ENCODE measurements at regions not wholly inside any gene's neighbourhood (a gene's known extent, or its start where the extent isn't known, plus 50 kb on each side); places are given as distances from the start of the nearest gene placed in this dataset.

DNA sequence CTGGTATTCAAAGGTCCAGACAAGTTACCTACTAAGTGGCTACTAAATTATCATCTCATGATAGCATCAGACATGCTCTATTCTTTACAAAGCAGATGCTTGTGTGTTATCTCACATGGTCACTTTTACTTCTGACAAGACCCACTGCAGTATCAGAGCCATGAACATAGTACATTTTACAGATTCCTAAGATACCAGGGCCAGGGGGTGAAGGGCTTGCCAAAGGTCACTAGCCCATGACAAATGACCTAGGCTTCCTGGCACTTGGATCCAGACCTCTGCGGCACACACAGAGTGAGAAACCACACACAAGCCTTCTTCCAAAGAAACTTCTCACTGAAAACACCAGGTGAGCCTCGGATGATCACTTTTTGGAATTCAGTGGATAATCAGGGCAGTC is 446.8 kb downstream of the EIPR1 start:
- peaks cover 4% of the 10 kb centered on the region for H3K9me3 Mint-ChIP-seq
- H3K4me3 Mint-ChIP-seq: no peak overlapping the region
- TF ChIP-seq, protein P1, sequence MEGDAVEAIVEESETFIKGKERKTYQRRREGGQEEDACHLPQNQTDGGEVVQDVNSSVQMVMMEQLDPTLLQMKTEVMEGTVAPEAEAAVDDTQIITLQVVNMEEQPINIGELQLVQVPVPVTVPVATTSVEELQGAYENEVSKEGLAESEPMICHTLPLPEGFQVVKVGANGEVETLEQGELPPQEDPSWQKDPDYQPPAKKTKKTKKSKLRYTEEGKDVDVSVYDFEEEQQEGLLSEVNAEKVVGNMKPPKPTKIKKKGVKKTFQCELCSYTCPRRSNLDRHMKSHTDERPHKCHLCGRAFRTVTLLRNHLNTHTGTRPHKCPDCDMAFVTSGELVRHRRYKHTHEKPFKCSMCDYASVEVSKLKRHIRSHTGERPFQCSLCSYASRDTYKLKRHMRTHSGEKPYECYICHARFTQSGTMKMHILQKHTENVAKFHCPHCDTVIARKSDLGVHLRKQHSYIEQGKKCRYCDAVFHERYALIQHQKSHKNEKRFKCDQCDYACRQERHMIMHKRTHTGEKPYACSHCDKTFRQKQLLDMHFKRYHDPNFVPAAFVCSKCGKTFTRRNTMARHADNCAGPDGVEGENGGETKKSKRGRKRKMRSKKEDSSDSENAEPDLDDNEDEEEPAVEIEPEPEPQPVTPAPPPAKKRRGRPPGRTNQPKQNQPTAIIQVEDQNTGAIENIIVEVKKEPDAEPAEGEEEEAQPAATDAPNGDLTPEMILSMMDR (conservative IDR thresholded peaks at IDR 0.05): no peak
- DNase-seq (ENCODE audit: low read depth, low spot score): no peak
- H3K36me3 Mint-ChIP-seq (ENCODE audit: low read depth): peaks cover 4% of the 10 kb centered on the region
- H3K27ac Mint-ChIP-seq (ENCODE audit: unreplicated experiment): no peak overlapping the region
- H3K4me1 Mint-ChIP-seq: peaks cover 26% of the 10 kb centered on the region
- H3K27me3 Mint-ChIP-seq (ENCODE audit: low read depth): no peaks in the 10 kb centered on the region

DNA sequence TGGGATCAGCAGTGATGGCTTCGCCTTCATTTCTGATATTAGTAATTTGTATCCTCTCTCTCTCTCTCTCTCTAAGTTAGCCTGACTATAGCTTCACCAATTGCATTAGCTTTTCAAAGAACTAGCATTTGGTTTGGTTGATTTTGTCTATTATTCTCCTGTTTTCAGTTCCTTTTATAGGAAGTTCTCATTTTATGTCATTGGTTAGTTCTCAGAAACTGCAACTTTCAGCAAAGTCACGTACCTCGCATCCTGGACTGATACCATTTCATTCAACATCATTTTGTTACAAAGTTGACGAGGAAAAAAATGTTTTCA is 450.8 kb downstream of the EIPR1 start:
- Mint-ChIP-seq H3K27me3 (ENCODE audit: low read depth) (no peaks in the 10 kb centered on the region), H3K9me3 (peaks cover 4% of the 10 kb centered on the region), H3K4me3 (no peak overlapping the region), H3K36me3 (ENCODE audit: low read depth) (peaks cover 4% of the 10 kb centered on the region), H3K4me1 (no peaks in the 10 kb centered on the region), H3K27ac (ENCODE audit: unreplicated experiment) (no peak overlapping the region)
- TF ChIP-seq, protein P1 (conservative IDR thresholded peaks at IDR 0.05): no peak
- no peak for DNase-seq (ENCODE audit: low read depth, low spot score)

DNA sequence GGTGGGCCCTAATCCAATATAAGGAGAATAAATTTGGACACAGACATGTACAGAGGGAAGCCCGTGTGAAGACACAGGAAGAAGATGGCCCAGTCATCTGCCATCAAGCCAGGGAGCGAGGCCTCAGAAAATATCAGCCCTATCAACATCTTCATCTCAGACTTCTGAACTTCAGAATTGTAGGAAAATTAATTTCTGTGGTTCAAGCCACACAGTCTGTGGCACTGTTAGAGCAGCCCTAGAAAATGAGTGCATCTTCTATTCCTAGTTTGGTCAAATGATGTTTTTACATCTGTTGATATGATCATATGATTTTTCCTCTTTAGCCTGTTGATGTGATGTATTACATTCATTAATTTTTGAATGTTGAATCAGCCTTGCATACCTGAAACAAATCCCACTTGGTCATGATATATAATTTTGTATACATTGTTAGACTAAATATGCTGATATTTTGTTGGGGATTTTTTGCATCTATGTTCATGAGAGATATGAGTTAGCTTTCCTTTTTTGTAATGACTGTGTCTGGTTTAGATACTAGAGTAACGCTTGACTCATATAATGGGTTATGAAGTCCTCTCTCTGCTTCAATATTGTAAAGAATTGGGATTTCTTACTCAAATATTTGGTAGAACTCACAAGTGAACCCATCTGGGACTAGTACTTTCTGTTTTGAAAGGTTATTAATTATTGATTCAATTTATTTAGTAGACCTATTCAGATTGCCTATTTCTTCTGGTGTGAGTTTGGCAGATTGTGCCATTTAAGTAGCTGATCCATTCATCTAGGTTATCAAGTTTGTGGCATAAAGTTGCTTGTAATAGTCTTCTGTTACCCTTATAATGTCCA is 451.4 kb downstream of the EIPR1 start:
- DNase-seq (ENCODE audit: low read depth, low spot score): no peak
- Mint-ChIP-seq H3K27me3 (ENCODE audit: low read depth) (no peaks in the 10 kb centered on the region), H3K4me3 (no peak overlapping the region), H3K4me1 (no peaks in the 10 kb centered on the region), H3K9me3 (peaks cover 4% of the 10 kb centered on the region), H3K27ac (ENCODE audit: unreplicated experiment) (no peak overlapping the region), H3K36me3 (ENCODE audit: low read depth) (peaks cover 4% of the 10 kb centered on the region)
- TF ChIP-seq, protein P1 (conservative IDR thresholded peaks at IDR 0.05): no peak

DNA sequence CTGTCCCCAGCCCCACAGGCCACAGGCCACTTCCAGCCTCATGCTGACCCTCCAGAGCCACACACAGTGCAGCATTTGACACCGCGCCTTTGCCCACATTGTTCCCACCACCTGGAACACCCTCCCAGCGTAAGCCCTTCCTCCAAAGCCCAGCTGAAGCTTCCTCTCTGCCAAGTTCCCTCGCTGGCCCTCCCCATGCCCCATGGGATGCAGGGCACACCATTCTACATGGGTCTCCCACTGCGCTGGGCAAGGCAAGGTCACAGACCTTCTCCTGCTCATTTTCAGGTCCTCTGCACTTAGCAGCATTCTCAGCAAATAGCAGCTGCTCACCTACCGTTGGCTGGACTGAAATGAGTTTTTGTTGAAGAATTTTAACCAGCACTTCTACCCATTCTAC is 455.5 kb downstream of the EIPR1 start:
- H3K27me3 Mint-ChIP-seq (ENCODE audit: low read depth): no peaks in the 10 kb centered on the region
- H3K27ac Mint-ChIP-seq (ENCODE audit: unreplicated experiment): peak overlapping the region; percentile 82
- TF ChIP-seq, protein P1 (conservative IDR thresholded peaks at IDR 0.05): no peak
- H3K4me3 Mint-ChIP-seq: no peak overlapping the region
- H3K9me3 Mint-ChIP-seq: peaks cover 2% of the 10 kb centered on the region
- H3K36me3 Mint-ChIP-seq (ENCODE audit: low read depth): no peaks in the 10 kb centered on the region
- no peaks in the 10 kb centered on the region for H3K4me1 Mint-ChIP-seq
- DNase-seq (ENCODE audit: low read depth, low spot score): no peak

DNA sequence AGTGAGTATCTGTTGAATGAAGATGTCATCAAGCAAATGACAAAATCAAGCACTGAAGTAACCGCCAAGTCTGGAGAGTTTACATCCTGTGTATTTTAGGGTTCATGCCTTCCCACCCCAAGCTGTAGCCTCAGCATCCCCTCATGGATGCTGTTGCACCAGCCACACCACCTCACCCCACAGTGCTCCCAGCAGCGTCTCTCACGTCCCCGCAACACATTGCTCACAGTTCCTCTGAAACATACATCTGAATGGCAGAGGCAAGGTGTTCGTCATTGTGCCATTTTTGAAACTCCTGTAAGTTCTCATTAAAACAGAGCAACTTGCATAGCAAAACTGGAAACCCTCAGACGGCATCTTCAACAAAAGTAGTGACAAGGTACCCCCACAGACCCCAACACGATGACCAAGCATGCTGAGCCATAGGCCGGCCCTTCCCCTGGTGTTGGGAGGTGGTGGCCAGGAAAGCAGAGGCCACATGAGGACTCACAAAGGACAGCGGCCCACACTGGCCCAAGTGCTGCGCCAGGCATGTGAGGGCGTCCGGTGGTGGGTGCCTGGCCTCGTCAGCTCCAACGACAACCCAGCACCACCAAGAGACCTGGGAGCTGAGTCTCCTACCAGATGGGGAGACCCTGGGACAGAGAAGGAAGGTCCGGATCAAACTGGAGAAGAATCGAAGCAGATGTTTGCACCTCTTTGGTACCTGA is 456.5 kb downstream of the EIPR1 start:
- H3K27me3 Mint-ChIP-seq (ENCODE audit: low read depth): no peaks in the 10 kb centered on the region
- TF ChIP-seq, protein P1 (conservative IDR thresholded peaks at IDR 0.05): no peak
- peak overlapping the region; percentile 13 for H3K27ac Mint-ChIP-seq (ENCODE audit: unreplicated experiment)
- no peaks in the 10 kb centered on the region for H3K36me3 Mint-ChIP-seq (ENCODE audit: low read depth)
- H3K9me3 Mint-ChIP-seq: peaks cover 2% of the 10 kb centered on the region
- DNase-seq (ENCODE audit: low read depth, low spot score): no peak
- H3K4me3 Mint-ChIP-seq: no peak overlapping the region
- no peaks in the 10 kb centered on the region for H3K4me1 Mint-ChIP-seq
